Islet precursor cell (in vitro differentiated cells): ENCODE measurements at regions not wholly inside any gene's neighbourhood (a gene's known extent, or its start where the extent isn't known, plus 50 kb on each side); places are given as distances from the start of the nearest gene placed in this dataset.
"Not testable (repeated sequence)": the region's sequence is repeated elsewhere in the genome, so short reads cannot be mapped to it uniquely, and the experiment has no call there.

Source experiments
- DNase-seq: peaks from one replicate; pipeline ENCODE4 v3.0.0-alpha.2; 2018

DNA sequence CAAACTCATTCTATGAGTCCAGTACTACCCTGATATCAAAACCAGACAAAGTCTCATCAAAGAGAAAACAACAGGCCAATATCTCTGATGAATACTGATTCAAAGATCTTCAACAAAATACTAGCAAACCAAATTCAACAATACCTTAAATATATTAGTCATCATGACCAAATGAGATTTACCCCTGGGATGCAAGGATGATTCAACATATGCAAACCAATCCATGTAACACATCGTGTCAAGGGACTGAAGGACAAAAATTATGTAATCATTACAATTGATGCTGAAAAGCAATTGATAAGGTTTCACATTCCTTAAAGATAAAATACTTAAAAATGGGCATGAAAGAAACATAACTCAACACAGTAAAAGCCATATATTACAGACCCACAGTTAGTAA, 1476.9 kb downstream of the SI start:
- DNase-seq, result no peak

- no peak for DNase-seq
Observed at GRCh38 chr3:163587342-163587741, 1491.0 kb downstream of the SI start.

GRCh38 chr3:163582967-163583366, 1495.3 kb downstream of the SI start:
- no peak for DNase-seq

DNA sequence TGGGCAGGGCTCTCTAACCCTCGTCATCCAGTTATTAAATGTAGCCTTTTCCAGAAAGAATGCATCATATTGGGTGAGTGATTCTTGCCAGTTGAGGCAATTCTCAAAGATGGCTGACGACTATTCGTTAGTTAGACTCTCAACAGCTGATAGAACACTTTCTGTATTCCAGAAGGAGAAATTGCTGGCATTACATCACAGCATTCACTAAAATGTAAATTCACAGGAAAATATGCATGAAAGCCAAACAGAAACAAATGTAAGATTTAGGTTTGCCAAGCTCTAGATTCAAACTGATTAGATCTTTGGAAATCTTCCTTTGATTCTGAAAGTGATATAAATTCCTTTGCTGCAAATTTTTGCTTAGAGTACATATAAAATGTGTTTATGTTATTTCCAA, 1501.0 kb downstream of the SI start:
- no peak for DNase-seq

DNA sequence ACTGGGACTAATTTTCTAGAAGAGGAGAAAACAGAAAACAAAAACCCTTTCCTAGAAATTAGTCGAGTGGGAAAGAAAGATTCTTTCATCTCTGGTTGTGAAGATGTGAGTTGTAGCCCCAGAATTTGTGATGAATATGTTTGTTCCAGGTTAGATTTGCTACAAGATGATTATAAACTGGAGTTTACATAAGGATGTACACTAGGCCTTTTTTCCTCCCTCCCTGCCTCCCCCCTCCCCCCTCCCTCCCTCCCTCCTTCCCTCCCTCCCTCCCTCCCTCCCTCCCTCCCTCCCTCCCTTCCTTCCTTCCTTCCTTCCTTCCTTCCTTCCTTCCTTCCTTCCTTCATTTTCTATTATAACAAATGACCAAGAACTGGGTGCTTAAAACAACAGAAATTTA, 1502.0 kb downstream of the SI start:
- no peak for DNase-seq

DNA sequence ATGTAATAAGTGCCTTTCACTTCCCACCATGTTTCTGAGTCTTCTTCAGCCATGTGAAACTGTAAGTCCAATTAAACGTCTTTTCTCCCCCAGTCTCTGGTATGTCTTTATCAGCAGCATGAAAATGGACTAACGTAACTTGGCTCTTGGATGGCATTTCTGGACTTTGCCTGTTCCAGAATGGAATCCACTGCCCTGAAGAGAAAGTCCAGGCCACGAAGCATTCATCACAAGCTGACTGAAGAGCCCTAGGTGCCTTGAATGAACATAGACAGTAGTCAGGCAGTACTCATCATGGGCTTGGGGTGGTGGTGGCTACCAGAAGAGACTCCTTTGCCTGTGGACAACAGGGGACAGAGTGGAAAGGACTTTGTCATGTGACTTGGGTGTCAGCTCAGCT, 1505.0 kb downstream of the SI start:
- no peak for DNase-seq

- no peak for DNase-seq
Observed at GRCh38 chr3:163572856-163573255, 1505.4 kb downstream of the SI start.

- no peak for DNase-seq
Observed at GRCh38 chr3:163563485-163563884, 1514.8 kb downstream of the SI start.

DNA sequence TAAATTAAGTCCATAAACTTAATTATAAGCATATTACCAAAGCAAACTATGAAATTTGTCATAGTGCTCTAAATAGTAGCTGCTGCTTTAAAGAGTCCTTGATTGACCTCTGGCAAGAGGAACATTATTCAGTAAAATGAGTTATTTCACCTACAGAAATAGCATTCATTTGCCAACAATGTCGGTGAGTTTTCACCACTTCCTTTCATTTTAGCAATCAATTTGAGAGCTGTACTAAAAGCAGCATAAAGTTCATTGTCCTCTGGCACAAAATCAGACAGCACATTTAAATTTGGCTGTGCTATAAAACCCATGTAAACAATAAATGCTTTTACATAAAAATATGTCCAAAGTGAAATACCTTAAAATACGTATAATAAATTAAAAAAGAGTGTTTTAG, 1515.7 kb downstream of the SI start:
- DNase-seq, result no peak

DNA sequence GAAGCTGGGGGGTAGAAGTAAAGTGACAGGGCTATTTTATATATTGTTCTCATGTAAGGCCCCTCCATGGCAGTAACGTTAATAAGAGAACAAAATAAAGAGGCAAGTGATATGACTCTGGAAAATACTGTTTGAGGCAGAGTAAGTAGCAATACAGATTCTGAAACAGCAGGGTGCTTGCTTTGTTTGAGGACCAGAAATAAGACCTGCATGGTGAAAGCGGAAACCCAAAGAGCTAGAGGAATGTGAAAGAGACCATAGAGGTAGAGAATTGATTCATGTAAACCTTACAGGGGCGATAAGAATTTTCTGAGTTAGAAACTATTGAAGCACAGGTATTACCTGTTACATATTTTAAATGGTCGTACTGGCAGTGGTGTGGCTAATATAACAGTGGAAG, 1517.1 kb downstream of the SI start:
- DNase-seq, result no peak

DNA sequence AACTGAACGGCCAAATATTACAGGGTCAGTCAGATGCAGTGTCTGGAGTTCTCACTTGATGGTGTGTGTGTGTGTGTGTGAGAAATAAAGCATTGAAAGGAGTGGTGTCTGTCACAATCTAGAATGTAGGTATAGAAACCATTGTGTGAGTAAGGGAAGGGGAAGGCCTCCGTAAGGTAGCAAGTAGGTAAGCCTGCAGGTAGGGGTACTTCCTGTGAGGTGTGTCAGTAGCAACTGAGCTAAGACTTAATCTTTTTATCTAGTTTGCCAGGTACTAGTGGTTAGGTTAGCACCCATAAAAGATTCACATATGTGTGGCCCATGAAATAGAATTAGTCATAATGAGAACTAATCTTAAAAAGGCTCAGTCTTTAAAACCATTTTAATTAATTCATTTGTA, 1517.8 kb downstream of the SI start:
- no peak for DNase-seq

DNA sequence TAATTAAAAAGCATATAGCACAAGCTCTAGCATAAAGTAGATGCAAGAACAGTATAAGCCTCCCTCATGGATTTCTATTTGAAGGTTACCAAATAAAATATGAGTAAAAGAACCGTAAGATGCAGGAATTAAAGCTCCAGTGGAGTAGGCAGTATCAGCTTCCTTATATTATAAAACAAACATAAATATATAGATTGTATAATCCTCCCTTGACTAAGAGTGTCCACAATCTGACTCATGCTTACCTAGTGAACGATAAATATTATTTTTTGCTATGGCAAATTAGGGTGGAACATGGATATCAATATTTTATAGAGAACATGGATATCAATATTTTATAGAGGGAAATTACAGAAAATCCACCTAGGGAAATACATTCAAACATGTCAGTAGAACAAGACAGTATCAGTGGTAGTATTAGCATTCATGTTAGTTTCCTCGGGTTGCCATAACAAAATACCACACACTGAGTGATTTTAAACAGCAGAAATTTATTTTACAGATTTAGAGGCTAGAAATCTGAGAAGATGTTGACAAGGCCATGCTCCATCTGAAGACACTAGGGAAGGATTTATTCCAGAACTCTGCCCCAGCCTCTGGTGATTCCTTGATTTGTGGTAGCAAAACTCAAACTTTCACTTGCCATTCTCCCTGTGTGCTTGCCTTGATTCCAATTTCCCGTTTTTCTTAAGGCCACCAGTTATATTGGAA, 1521.3 kb downstream of the SI start:
- no peak for DNase-seq

GRCh38 chr3:163555918-163556317, 1522.4 kb downstream of the SI start:
- DNase-seq, result no peak

DNA sequence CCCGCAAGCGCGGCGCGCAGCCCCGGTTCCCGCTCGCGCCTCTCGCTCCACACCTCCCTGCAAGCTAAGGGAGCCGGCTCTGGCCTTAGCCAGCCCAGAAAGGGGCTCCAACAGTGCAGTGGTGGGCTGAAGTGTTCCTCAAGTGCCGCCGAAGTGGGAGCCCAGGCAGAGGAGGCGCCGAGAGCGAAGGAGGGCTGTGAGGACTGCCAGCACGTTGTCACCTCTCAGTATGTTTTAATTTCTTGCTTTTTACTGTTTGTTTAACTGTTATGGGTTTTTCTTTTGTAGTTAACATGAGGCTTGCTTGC, 1525.7 kb downstream of the SI start:
- no peak for DNase-seq

DNA sequence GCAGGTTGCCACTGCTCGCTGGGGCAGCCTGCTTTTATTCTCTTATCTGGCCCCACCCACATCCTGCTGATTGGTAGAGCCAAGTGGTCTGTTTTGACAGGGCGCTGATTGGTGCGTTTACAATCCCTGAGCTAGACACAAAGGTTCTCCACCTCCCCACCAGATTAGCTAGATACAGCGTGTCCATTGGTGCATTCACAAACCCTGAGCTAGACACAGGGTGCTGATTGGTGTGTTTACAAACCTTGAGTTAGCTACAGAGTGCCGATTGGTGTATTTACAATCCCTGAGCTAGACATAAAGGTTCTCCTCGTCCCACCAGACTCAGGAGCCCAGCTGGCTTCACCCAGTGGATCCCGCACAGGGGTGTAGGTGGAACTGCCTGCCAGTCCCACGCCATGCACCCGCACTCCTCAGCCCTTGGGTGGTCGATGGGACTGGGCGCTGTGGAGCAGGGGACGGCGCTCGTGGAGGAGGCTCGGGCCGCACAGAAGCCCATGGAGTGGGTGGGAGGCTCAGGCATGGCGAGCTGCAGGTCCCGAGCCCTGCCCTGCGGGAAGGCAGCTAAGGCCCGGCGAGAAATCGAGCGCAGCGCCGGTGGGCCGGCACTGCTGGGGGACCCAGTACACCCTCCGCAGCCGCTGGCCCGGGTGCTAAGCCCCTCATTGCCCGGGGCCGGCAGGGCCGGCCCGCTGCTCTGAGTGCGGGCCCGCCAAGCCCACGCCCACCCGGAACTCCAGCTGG, 1526.2 kb downstream of the SI start:
- DNase-seq, result not testable (repeated sequence)

- DNase-seq, result no peak
Observed at GRCh38 chr3:163548015-163548414, 1530.3 kb downstream of the SI start.

GRCh38 chr3:163547014-163547685, 1531.1 kb downstream of the SI start:
- no peak for DNase-seq

DNA sequence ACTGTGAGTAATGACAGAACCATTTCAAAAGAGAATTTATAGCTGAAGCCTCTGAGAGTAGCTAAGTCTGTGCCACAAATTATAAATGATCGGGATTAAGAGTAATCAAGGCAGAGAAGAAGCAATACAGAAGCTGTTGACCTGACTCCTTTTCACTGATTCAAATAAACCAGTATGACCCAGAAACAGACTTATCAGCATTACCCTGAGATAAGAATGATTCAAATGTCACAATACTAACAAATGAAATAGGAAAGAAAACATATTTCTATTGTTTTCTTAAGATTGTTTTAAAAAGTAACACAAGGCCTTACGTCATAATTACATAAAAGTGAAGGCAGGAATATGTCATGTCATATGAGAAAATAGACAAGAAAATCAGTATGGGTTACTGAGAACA, 1534.6 kb downstream of the SI start:
- no peak for DNase-seq

DNA sequence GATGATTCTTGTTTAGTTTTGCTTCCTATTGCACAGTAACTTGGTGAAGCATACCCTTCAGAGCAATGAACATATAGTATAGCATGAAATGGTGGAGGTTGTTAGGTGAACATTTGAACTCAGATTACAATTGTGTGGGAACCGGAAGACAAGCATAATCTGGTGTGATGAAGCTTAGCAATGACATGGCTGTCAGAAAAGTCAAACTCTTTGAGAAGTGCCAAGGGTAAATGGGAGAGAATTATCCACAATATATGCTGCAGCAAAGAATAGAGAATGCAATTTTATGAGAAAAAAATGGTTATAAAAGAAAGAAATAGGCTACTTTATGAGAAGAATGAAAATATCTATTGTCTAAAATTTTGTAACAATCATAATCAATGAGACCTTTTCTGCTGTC, 1536.7 kb downstream of the SI start:
- no peak for DNase-seq

- DNase-seq, result no peak
Observed at GRCh38 chr3:163538387-163538786, 1539.9 kb downstream of the SI start.

- no peak for DNase-seq
Observed at GRCh38 chr3:163533381-163533780, 1544.9 kb downstream of the SI start.

DNA sequence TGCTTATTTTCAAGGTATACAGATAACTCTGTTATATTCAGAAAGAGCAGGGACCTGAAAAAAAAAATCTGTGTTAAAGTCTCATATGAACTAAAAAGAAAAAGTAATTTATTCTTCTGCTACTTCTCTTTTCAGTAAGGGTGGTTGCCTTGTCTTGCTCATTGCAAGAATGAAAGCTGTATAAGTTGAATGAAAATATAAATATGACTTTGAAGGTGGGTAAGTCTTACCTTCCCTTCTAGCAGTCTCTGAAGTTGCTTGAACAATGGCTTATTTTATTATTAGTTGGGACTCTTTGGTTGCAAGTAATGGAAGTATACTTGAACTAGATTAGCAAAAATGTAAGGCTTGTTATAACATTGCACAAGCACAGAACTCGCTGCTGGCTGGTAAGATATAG, 1554.9 kb downstream of the SI start:
- no peak for DNase-seq

GRCh38 chr3:163521261-163521660, 1557.0 kb downstream of the SI start:
- no peak for DNase-seq

GRCh38 chr3:163518065-163518464, 1560.2 kb downstream of the SI start:
- no peak for DNase-seq
